Activated naive CD4-positive, alpha-beta T cell treated with Interleukin-2 at 50 U/mL for 16 hours (primary cell): ENCODE measurements at regions not wholly inside any gene's neighbourhood (a gene's known extent, or its start where the extent isn't known, plus 50 kb on each side); places are given as distances from the start of the nearest gene placed in this dataset.

ENCODE experiments used
- DNase-seq: peaks from one replicate; pipeline ENCODE4 v3.0.0-alpha.2; 2020

GRCh38 chr15:94683902-94684301 lies 452.5 kb downstream of the MCTP2 start:
- DNase-seq: no peak

- no peak for DNase-seq
Measured at GRCh38 chr15:94691169-94691568, 459.8 kb downstream of the MCTP2 start.

GRCh38 chr15:94692710-94693109 lies 461.3 kb downstream of the MCTP2 start:
- no peak for DNase-seq

- DNase-seq: no peak
Measured at GRCh38 chr15:94700211-94700610, 468.9 kb downstream of the MCTP2 start.

GRCh38 chr15:94701281-94701985 lies 470.1 kb downstream of the MCTP2 start:
- DNase-seq: no peak

- DNase-seq: no peak
Measured at GRCh38 chr15:94703596-94703995, 472.2 kb downstream of the MCTP2 start.

- DNase-seq: no peak
Measured at GRCh38 chr15:94704421-94704820, 473.1 kb downstream of the MCTP2 start.

GRCh38 chr15:94704946-94705345 lies 473.6 kb downstream of the MCTP2 start:
- DNase-seq: no peak

GRCh38 chr15:94709319-94709718 lies 478.0 kb downstream of the MCTP2 start:
- no peak for DNase-seq

GRCh38 chr15:94722024-94722636 lies 490.8 kb downstream of the MCTP2 start:
- DNase-seq: no peak

- no peak for DNase-seq
Measured at GRCh38 chr15:94723801-94724200, 492.4 kb downstream of the MCTP2 start.

GRCh38 chr15:94731286-94731685 lies 499.9 kb downstream of the MCTP2 start:
- no peak for DNase-seq

GRCh38 chr15:94734460-94734859 lies 503.1 kb downstream of the MCTP2 start:
- DNase-seq: no peak

GRCh38 chr15:94736236-94736635 lies 504.9 kb downstream of the MCTP2 start:
- DNase-seq: no peak

GRCh38 chr15:94739639-94740038 lies 508.3 kb downstream of the MCTP2 start:
- no peak for DNase-seq

- DNase-seq: no peak
Measured at GRCh38 chr15:94740469-94740868, 509.1 kb downstream of the MCTP2 start.

GRCh38 chr15:94743668-94744067 lies 512.3 kb downstream of the MCTP2 start:
- no peak for DNase-seq

GRCh38 chr15:94744080-94744793 lies 512.9 kb downstream of the MCTP2 start:
- no peak for DNase-seq

GRCh38 chr15:94745371-94745770 lies 514.0 kb downstream of the MCTP2 start:
- no peak for DNase-seq

- DNase-seq: no peak
Measured at GRCh38 chr15:94747510-94747909, 516.1 kb downstream of the MCTP2 start.

GRCh38 chr15:94749811-94750617 lies 518.7 kb downstream of the MCTP2 start:
- DNase-seq: no peak

GRCh38 chr15:94760348-94760747 lies 529.0 kb downstream of the MCTP2 start:
- DNase-seq: no peak

GRCh38 chr15:94761574-94761973 lies 530.2 kb downstream of the MCTP2 start:
- no peak for DNase-seq
